HEK293T (cell line): ENCODE measurements at regions not wholly inside any gene's neighbourhood (a gene's known extent, or its start where the extent isn't known, plus 50 kb on each side); places are given as distances from the start of the nearest gene placed in this dataset.
"Not testable (repeated sequence)": the region's sequence is repeated elsewhere in the genome, so short reads cannot be mapped to it uniquely, and the experiment has no call there.

ENCODE experiments used
- CTCF ChIA-PET: fragments of 350-600 bp; formaldehyde crosslinking; extraction: SDS; loops from one replicate; lab custom pipeline; 2021; ENCODE audit warnings: antibody characterized with exemption, inconsistent platforms; lab: Yijun Ruan, JAX
- POLR2A ChIA-PET: fragments of 350-600 bp; formaldehyde crosslinking; extraction: SDS; loops from one replicate; lab custom pipeline; 2020; ENCODE audit warnings: antibody characterized with exemption, inconsistent platforms; lab: Yijun Ruan, JAX
- DNase-seq: peaks from one replicate; pipeline ENCODE4 v3.0.0; 2012; ENCODE audit warnings: mixed read lengths; ENCODE audit errors: extremely low spot score
- ARNT ChIP-seq: fragments of 450-650 bp; IDR thresholded peaks from 2 replicates; pipeline ENCODE4 v1.6.1; 2017; ENCODE audit warnings: mild to moderate bottlenecking
- BHLHE40 ChIP-seq: fragments of 450-650 bp; IDR thresholded peaks from 2 replicates; pipeline ENCODE4 v1.6.1; 2016; ENCODE audit warnings: mild to moderate bottlenecking, moderate library complexity, borderline replicate concordance
- CTBP1 ChIP-seq: fragments of 450-650 bp; IDR thresholded peaks from 2 replicates; pipeline ENCODE4 v1.6.1; 2016; ENCODE audit warnings: borderline replicate concordance
- ELF4 ChIP-seq: fragments of 450-650 bp; IDR thresholded peaks from 2 replicates; pipeline ENCODE4 v1.6.1; 2017; ENCODE audit warnings: antibody characterized with exemption
- FOXA1 ChIP-seq: fragments of 450-650 bp; IDR thresholded peaks from 2 replicates; pipeline ENCODE4 v1.6.1; 2016; ENCODE audit warnings: mild to moderate bottlenecking
- FOXK2 ChIP-seq: fragments of 450-650 bp; IDR thresholded peaks from 2 replicates; pipeline ENCODE4 v1.6.1; 2016; ENCODE audit warnings: mild to moderate bottlenecking
- FOXM1 ChIP-seq: fragments of 450-650 bp; IDR thresholded peaks from 2 replicates; pipeline ENCODE4 v1.6.1; 2017; ENCODE audit warnings: mild to moderate bottlenecking, borderline replicate concordance
- HDGF ChIP-seq: fragments of 450-650 bp; IDR thresholded peaks from 2 replicates; pipeline ENCODE4 v1.6.1; 2017; ENCODE audit warnings: antibody characterized with exemption, borderline replicate concordance
- L3MBTL2 ChIP-seq: fragments of 450-650 bp; conservative IDR thresholded peaks from 2 replicates; pipeline ENCODE4 v1.6.1; 2016; ENCODE audit warnings: mild to moderate bottlenecking
- LEF1 ChIP-seq: fragments of 450-650 bp; IDR thresholded peaks from 2 replicates; pipeline ENCODE4 v1.6.1; 2017; ENCODE audit warnings: mild to moderate bottlenecking, borderline replicate concordance
- NFRKB ChIP-seq: fragments of 450-650 bp; IDR thresholded peaks from 2 replicates; pipeline ENCODE4 v1.6.1; 2016; ENCODE audit warnings: mild to moderate bottlenecking, moderate library complexity
- SP1 ChIP-seq: fragments of 450-650 bp; IDR thresholded peaks from 2 replicates; pipeline ENCODE4 v1.6.1; 2017
- SUZ12 ChIP-seq: fragments of 450-650 bp; IDR thresholded peaks from 2 replicates; pipeline ENCODE4 v1.6.1; 2016; ENCODE audit warnings: mild to moderate bottlenecking
- TARDBP ChIP-seq: fragments of 450-650 bp; IDR thresholded peaks from 2 replicates; pipeline ENCODE4 v1.6.1; 2016
- ZNF384 ChIP-seq: fragments of 450-650 bp; IDR thresholded peaks from 2 replicates; pipeline ENCODE4 v1.6.1; 2016
- TF ChIP-seq, protein P1 (sequence below): fragments of 450-650 bp; IDR thresholded peaks from 2 replicates; pipeline ENCODE4 v1.6.1; 2016

DNA sequence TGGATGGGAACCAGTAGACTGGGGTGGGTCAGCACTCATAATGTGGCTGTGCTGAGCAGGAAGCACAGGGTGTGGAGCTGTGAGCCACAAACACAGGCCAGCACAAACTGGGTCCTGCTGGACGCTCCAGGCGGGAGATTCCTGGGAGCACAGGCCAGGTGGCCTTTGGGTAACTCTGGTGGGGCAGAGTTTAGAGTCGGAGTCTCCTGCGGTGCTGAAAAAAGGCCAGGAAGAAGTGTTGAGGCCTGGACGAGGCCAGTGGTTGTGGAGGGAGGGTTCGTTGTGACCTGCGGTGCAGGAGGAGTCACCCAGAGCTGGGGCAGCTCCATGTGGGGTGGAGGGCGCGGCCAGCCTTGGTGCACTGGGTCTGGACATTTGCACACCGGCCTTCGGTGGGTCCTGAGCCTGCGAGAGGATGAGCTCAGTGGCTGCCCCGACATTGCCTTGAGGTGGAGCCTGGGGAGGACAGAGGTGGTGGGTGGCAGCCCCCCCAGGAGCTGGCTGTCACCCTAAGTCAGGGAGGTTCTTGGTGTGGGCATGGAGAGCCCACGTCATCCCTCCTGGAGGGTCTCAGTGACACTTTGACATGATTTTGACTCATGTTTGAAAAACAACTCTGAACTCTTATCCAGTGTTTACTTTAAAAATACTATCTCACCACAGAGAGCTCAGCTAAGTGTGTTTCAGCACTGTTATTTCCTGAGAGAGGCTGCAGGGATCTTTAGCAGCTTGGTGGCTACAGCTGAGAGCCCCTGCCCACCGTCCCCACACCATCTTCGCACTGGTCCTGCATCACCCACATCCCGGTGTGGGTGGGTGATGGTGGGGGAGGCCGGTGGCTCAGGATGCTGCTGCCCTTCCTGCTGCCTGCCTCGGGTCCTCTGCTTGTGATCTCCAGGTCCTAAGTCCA, 98.7 kb downstream of the NPIPB11 start:
- ChIA-PET POLR2A (no interaction called here), CTCF (no interaction called here)
- TF ChIP-seq LEF1: no peak
- TF ChIP-seq L3MBTL2: no peak
- TF ChIP-seq ELF4: no peak
- TF ChIP-seq, protein P1, sequence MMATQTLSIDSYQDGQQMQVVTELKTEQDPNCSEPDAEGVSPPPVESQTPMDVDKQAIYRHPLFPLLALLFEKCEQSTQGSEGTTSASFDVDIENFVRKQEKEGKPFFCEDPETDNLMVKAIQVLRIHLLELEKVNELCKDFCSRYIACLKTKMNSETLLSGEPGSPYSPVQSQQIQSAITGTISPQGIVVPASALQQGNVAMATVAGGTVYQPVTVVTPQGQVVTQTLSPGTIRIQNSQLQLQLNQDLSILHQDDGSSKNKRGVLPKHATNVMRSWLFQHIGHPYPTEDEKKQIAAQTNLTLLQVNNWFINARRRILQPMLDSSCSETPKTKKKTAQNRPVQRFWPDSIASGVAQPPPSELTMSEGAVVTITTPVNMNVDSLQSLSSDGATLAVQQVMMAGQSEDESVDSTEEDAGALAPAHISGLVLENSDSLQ: no peak
- TF ChIP-seq SUZ12: no peak
- no peak for TF ChIP-seq HDGF
- no peak for TF ChIP-seq FOXK2
- TF ChIP-seq CTBP1: no peak
- no peak for TF ChIP-seq FOXA1
- no peak for TF ChIP-seq SP1
- no peak for DNase-seq

DNA sequence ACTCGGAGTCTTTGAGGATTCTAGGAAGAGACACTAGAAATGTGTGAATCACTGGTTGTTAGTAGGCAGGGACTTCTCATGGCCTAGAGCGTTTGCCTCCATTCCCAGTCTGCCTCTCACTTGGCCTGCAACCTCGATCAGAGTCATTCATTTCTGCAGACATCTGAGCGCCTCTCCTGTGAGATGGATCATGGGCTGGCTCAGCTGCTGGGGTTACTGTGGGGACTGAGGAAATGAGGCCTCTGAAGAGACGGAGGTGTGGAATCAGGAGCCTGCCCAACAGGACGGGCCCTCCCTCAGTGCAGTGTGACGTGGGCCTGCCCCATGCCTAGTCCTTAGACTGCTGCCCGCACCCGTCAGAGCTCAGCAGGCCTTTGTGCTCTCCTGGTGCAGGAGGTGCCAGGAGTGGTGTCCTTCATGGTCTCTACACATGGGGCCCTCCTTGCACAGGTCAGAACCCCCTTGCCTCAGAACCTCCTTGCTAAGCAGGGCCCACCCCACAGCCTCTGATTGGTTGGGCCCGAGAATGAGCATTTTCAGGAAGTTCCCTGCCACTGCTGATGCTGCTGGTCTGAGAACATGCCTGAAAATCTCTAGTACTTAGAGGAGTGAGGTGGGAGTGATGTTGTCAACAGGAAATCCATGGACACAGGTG, 99.4 kb downstream of the NPIPB11 start:
- ChIA-PET CTCF (no interaction called here), POLR2A (no interaction called here)
- no peak for DNase-seq
- TF ChIP-seq FOXK2: no peak
- no peak for TF ChIP-seq NFRKB
- TF ChIP-seq LEF1: no peak
- TF ChIP-seq ZNF384: no peak
- TF ChIP-seq BHLHE40: no peak
- TF ChIP-seq L3MBTL2: no peak
- TF ChIP-seq SUZ12: no peak
- no peak for TF ChIP-seq ELF4
- TF ChIP-seq FOXM1: no peak
- no peak for TF ChIP-seq ARNT
- TF ChIP-seq HDGF: no peak
- no peak for TF ChIP-seq TARDBP
- TF ChIP-seq, protein P1: no peak
- TF ChIP-seq SP1: no peak
- TF ChIP-seq FOXA1: no peak
- no peak for TF ChIP-seq CTBP1

DNA sequence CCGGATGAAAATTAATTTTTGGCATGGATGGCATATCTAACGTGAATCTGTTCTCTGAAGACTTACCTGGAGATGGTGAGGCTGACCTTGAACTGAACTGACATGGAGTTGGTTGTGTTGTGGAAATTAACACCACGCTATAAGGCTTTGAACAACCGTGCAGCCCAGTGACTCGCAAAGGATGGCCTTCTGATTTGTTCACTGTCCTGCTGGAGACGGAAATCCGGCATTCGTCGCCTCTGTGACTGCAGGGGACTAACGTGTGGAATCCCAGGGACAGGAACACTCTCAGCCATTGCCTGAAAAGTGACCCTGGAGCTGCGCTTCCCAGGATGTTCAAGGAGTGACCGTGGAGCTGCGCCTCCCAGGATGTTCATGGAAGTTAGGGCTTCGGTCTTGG, 100.3 kb downstream of the NPIPB11 start:
- ChIA-PET CTCF (no interaction called here), POLR2A (no interaction called here)
- no peak for DNase-seq
- TF ChIP-seq LEF1 (no peak), ZNF384 (no peak), ARNT (no peak), L3MBTL2 (no peak), HDGF (no peak), CTBP1 (no peak), SUZ12 (no peak), SP1 (no peak), ELF4 (no peak), TARDBP (no peak), NFRKB (no peak)
- TF ChIP-seq, protein P1: no peak

DNA sequence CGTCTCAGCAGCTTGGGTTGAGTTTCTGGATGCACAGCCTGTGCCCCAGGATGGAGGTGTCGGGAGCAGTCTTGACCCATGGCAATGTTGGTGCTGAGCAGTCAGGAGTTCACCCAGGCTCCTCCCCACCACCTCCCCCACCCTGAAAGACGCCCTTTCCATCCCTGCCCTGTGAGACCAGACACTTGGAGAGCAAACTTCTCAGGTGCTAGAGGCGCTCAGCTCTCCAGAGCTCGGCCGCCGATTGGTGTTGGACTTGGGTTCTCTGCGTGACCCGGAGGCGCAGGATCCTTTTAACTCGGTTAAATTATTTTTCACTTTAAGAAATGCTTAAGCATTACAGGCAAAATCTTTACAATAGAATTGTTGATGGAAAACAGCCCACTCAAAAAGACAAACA, 101.5 kb downstream of the NPIPB11 start:
- POLR2A ChIA-PET, DNase-seq, CTCF ChIA-PET: not testable (repeated sequence)

DNA sequence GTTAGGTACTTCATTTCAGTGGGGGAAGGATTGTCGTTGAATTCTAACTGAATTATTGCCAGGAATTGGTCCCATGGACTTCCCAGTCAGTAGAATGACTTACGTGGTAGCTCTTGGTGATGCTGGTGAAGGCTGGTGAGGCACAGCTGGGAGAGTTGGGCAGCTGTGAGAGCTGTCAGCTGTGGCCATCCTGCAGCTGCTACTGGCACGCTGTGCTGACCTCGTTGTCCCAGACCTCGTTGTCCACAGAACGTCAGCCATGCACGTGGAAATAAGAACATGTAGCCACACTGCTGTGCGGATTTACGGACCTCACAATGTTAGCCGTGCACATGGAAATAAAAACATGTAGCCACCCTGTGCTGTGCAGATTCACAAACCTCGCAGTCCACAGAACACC, 102.3 kb downstream of the NPIPB11 start:
- DNase-seq: no peak
- ChIA-PET POLR2A (no interaction called here), CTCF (no interaction called here)
- TF ChIP-seq FOXA1 (no peak), NFRKB (no peak), ARNT (no peak), LEF1 (no peak), L3MBTL2 (no peak), ELF4 (no peak), TARDBP (no peak), FOXK2 (no peak), FOXM1 (no peak), HDGF (no peak), CTBP1 (no peak), SUZ12 (no peak), BHLHE40 (no peak), SP1 (no peak)
- TF ChIP-seq, protein P1: no peak

DNA sequence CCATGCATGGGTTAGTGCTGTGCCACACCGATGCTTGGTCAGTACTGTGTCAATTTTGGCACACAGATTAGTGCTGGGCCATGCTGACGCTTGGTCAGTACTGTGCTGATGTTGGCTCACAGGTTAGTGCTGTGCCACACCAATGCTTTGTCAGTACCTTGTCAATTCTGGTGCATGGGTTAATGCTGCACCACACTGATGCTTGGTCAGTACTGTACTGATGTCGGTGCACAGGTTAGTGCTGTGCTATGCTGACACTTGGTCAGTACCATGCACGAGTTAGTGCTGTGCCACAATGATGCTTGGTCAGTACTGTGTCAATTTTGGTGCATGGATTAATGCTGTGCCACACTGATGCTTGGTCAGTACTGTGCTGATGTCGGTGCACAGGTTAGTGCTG, 103.0 kb downstream of the NPIPB11 start:
- no peak for DNase-seq
- no peak for TF ChIP-seq LEF1
- TF ChIP-seq BHLHE40: no peak
- no peak for TF ChIP-seq NFRKB
- no peak for TF ChIP-seq FOXM1
- TF ChIP-seq TARDBP: no peak
- no peak for TF ChIP-seq SUZ12
- no peak for TF ChIP-seq ELF4
- no peak for TF ChIP-seq FOXA1
- no peak for TF ChIP-seq FOXK2
- TF ChIP-seq L3MBTL2: no peak
- no peak for TF ChIP-seq ARNT
- TF ChIP-seq CTBP1: no peak
- no peak for TF ChIP-seq ZNF384
- TF ChIP-seq SP1: no peak
- TF ChIP-seq HDGF: no peak
- TF ChIP-seq, protein P1: no peak
- ChIA-PET CTCF (no interaction called here), POLR2A (no interaction called here)
